Ishikawa (cell line): ENCODE measurements at regions not wholly inside any gene's neighbourhood (a gene's known extent, or its start where the extent isn't known, plus 50 kb on each side); places are given as distances from the start of the nearest gene placed in this dataset.

Experiments
- CEBPB ChIP-seq: IDR thresholded peaks from 2 replicates; pipeline ENCODE4 v1.6.1; 2012
- CREB1 ChIP-seq: IDR thresholded peaks from 2 replicates; pipeline ENCODE4 v1.6.1; 2012; ENCODE audit warnings: low read depth
- EGR1 ChIP-seq: IDR thresholded peaks from 2 replicates; pipeline ENCODE4 v1.6.1; 2012
- EP300 ChIP-seq: IDR thresholded peaks from 2 replicates; pipeline ENCODE4 v1.6.1; 2012; ENCODE audit warnings: borderline replicate concordance
- FOXM1 ChIP-seq: IDR thresholded peaks from 2 replicates; pipeline ENCODE4 v1.6.1; 2012; ENCODE audit warnings: low read depth, borderline replicate concordance
- NFIC ChIP-seq: IDR thresholded peaks from 2 replicates; pipeline ENCODE4 v1.6.1; 2012
- RAD21 ChIP-seq: IDR thresholded peaks from 2 replicates; pipeline ENCODE4 v1.6.1; 2012; ENCODE audit warnings: low read depth
- TAF1 ChIP-seq: IDR thresholded peaks from 2 replicates; pipeline ENCODE4 v1.6.1; 2012; ENCODE audit warnings: low read depth, mild to moderate bottlenecking
- TCF12 ChIP-seq: IDR thresholded peaks from 2 replicates; pipeline ENCODE4 v1.6.1; 2012; ENCODE audit warnings: low read depth
- TEAD4 ChIP-seq: IDR thresholded peaks from 2 replicates; pipeline ENCODE4 v1.6.1; 2012
- YY1 ChIP-seq: IDR thresholded peaks from 2 replicates; pipeline ENCODE4 v1.6.1; 2012; ENCODE audit warnings: low read depth
- ZBTB7A ChIP-seq: IDR thresholded peaks from 2 replicates; pipeline ENCODE4 v1.6.1; 2012; ENCODE audit warnings: low read depth
- TF ChIP-seq, protein P1 (sequence below): IDR thresholded peaks from 2 replicates; pipeline ENCODE4 v1.6.1; 2012; ENCODE audit warnings: low read depth, mild to moderate bottlenecking
- TF ChIP-seq, protein P2 (sequence below): IDR thresholded peaks from 2 replicates; pipeline ENCODE4 v1.6.1; 2012
- TF ChIP-seq, protein P3 (sequence below): IDR thresholded peaks from 2 replicates; pipeline ENCODE4 v1.6.1; 2012

DNA sequence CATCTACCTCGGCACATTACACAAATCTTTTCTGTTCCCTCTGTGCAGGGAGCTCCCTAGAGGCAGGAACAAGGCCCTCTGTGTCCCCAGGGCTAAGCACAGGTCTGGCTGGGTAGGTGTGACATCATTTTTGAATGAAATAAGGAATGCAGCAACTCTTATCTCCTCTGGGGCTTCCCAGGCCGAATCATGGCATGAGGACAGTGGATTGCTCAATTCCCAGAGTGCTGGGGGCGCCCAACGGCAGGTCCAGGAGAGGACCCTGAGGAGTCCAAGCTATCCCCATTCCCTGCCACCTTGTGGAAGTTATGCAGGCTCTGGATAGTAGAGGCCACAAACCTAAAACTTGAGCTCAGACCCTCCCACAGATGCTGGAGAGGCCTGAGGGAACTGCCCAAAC is 158.0 kb upstream of the RAB6C start:
- TF ChIP-seq FOXM1, result no peak
- TF ChIP-seq NFIC, result no peak
- TF ChIP-seq CEBPB, result no peak
- no peak for TF ChIP-seq ZBTB7A
- TF ChIP-seq EGR1, result no peak
- TF ChIP-seq YY1, result no peak
- TF ChIP-seq EP300, result no peak
- TF ChIP-seq TCF12, result no peak
- TF ChIP-seq, protein P1, sequence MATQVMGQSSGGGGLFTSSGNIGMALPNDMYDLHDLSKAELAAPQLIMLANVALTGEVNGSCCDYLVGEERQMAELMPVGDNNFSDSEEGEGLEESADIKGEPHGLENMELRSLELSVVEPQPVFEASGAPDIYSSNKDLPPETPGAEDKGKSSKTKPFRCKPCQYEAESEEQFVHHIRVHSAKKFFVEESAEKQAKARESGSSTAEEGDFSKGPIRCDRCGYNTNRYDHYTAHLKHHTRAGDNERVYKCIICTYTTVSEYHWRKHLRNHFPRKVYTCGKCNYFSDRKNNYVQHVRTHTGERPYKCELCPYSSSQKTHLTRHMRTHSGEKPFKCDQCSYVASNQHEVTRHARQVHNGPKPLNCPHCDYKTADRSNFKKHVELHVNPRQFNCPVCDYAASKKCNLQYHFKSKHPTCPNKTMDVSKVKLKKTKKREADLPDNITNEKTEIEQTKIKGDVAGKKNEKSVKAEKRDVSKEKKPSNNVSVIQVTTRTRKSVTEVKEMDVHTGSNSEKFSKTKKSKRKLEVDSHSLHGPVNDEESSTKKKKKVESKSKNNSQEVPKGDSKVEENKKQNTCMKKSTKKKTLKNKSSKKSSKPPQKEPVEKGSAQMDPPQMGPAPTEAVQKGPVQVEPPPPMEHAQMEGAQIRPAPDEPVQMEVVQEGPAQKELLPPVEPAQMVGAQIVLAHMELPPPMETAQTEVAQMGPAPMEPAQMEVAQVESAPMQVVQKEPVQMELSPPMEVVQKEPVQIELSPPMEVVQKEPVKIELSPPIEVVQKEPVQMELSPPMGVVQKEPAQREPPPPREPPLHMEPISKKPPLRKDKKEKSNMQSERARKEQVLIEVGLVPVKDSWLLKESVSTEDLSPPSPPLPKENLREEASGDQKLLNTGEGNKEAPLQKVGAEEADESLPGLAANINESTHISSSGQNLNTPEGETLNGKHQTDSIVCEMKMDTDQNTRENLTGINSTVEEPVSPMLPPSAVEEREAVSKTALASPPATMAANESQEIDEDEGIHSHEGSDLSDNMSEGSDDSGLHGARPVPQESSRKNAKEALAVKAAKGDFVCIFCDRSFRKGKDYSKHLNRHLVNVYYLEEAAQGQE, result no peak
- TF ChIP-seq, protein P2, sequence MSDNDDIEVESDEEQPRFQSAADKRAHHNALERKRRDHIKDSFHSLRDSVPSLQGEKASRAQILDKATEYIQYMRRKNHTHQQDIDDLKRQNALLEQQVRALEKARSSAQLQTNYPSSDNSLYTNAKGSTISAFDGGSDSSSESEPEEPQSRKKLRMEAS, result no peak
- TF ChIP-seq RAD21, result no peak
- no peak for TF ChIP-seq TEAD4
- no peak for TF ChIP-seq TAF1
- no peak for TF ChIP-seq CREB1

DNA sequence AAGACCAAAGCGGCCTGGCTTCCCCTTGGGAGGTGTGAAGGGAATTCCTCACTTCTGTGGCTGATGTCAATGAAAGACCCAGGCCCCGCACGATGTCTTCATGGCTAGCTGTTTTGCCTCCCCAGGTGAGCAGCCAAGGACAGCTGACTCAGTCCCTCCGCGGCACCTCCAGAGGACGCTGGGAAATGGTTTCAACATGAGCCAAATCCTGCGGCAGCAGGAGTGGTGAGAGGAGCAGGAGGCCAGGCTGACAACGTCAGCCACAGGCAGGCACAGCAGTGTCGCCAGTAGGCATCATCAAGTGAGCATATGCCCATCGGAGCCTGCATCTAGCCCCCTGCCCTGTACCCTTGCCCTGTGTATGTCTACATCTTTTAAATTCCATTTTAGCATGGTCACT is 156.4 kb upstream of the RAB6C start:
- TF ChIP-seq RAD21 (no peak), TAF1 (no peak), YY1 (no peak), CEBPB (no peak), TEAD4 (no peak)

DNA sequence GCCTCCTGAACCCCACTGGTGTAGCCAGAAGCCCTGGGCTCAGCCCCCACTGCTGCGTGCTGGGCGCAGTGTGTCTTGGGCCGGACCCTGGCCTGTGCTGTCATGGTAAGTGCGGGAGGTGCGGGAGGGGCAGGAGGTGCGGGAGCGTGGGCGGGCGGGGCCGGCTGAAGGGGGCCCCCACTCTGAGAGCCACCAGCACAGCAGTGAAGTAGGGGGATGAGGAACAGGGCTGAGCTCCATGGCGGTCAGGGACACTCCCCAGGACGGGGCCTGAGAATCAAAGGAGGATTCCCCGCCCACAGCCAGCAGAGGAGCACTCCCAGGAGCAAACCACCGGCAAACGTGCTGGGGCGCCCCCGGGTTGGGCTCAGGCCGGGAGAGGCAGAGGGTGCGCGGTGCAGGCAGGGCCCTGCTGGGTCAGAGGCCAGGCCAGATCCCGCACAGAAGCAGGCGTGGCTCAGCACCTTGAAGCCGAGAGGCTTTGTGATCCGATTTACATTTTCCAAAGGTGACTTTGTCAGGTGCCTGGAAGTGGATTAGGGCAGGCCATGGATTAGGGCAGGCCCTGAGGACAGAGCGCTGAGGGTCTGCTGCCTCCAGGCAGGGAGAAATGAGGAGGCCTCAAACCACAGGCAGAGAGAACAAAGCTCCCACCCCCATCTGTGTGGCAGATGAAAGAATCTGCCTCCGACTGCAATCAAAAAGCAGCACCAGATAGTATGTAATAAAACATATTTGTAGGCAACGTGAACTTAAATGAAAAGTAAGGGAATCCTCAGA is 152.0 kb upstream of the RAB6C start:
- TF ChIP-seq NFIC (no peak), EP300 (no peak), YY1 (no peak), TAF1 (no peak), EGR1 (no peak), CEBPB (no peak), TCF12 (no peak), CREB1 (no peak), TEAD4 (no peak), ZBTB7A (no peak), FOXM1 (no peak), RAD21 (no peak)
- TF ChIP-seq, protein P3, sequence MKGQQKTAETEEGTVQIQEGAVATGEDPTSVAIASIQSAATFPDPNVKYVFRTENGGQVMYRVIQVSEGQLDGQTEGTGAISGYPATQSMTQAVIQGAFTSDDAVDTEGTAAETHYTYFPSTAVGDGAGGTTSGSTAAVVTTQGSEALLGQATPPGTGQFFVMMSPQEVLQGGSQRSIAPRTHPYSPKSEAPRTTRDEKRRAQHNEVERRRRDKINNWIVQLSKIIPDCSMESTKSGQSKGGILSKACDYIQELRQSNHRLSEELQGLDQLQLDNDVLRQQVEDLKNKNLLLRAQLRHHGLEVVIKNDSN, result no peak
- TF ChIP-seq, protein P1, result no peak
- TF ChIP-seq, protein P2, result no peak

DNA sequence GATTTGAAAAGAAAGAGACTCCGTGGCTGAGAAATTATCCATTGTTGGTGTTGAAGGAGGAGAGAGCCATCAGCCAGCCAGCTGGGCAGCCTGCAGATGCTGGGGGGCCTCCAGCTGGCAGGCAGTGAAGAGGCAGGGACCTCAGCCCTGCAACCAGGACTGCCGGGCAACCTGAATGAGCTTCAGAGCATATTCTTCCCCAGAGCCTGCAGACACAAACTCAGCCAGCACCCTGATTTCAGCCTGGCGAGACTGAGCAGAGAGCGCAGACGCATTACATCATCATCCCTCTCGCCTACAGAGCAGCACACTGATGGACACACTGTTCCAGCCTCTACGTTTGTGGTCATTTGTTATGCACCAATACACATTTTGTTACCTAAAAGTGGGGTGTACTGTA is 150.7 kb upstream of the RAB6C start:
- no peak for TF ChIP-seq FOXM1
- no peak for TF ChIP-seq NFIC
- TF ChIP-seq, protein P3, result no peak
- TF ChIP-seq CEBPB, result no peak
- TF ChIP-seq RAD21, result no peak
- TF ChIP-seq ZBTB7A, result no peak
- no peak for TF ChIP-seq YY1
- TF ChIP-seq, protein P1, result no peak
- TF ChIP-seq EGR1, result no peak
